ENCODE measurements at regions not wholly inside any gene's neighbourhood (a gene's known extent, or its start where the extent isn't known, plus 50 kb on each side); places are given as distances from the start of the nearest gene placed in this dataset.

DNA sequence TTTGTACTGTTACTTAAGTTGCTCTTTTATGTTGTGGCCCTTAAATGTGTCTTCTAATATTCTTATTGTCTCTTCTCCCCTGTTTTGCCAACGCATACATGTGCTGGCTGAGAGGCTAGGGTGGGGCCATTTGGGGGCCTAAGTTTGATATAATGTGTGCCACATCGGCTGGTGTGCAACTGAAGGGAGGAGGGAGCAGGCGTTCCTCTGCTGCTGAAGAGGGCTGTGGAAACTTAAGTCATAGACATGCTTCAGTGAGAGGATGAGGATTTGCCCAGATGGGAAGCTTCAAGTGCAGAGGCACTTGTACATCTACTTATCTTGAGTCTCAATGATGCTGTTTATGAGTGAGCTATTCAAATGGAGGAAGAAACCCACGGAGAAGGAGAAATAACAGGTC, 630.6 kb downstream of the LMO4 start:
- H3K27ac ChIP-seq = no peak overlapping the region
- no peak for DNase-seq (ENCODE audit: low spot score in 2 of 2)
- H3K9me3 ChIP-seq = no peaks in the 10 kb centered on the region
- peaks cover 5 to 7% of the 10 kb centered on the region in 2 donors for H3K4me1 ChIP-seq
- H3K27me3 ChIP-seq = no peaks in the 10 kb centered on the region
- no peak for TF ChIP-seq CTCF (IDR thresholded peaks at IDR 0.05)
- H3K36me3 ChIP-seq = no peaks in the 10 kb centered on the region
- intact Hi-C loops (cut with DNase I) = loop anchor here (5.0 to 10.0 kb wide), 5 partner anchors 277 to 1564 kb away; partner anchors contain the start of gene ODF2L
- no peak overlapping the region for H3K4me3 ChIP-seq

DNA sequence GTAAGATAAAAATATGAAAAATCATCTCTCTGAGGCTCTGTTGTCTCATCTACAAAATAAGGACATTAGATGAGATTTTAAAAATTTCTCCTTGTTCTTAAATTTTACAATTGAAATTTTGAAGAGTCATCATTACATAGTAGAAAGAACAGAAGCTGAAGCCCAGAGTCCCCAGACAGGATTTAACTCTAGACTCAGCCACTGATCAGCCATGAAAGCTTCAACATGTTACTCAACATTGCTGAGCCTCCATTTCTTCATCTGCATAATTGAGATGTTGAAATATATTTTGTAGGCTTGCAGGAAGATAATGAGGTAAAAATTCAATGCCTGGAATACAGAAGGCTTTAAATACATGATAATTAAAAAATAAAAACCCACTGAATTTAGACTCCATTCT, 633.3 kb downstream of the LMO4 start:
- intact Hi-C loops (cut with DNase I) = no loop called here
- no peak for TF ChIP-seq CTCF (IDR thresholded peaks at IDR 0.05)

DNA sequence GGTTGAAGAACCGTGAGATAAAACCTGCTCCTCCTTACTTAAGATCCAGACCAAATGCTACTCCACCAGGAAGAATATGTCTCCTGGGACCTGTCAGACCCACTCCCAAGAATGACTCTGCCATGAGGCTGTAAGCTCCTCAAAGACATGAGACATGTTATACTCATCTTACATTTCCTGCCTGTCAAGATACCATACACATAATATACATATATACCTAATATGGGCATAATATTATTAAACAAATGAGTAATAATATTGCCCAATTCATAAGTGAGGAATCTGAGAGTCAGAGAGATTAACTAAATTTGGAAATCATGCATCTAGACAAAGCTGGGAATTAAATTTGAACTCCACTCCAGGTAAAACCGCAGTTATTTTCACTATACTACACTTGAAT, 634.9 kb downstream of the LMO4 start:
- intact Hi-C loops (cut with DNase I) = no loop called here
- Histone ChIP-seq H3K4me1 (peaks cover 2 to 5% of the 10 kb centered on the region in 2 donors), H3K27ac (no peak overlapping the region), H3K27me3 (no peaks in the 10 kb centered on the region), H3K9me3 (no peaks in the 10 kb centered on the region), H3K36me3 (no peaks in the 10 kb centered on the region), H3K4me3 (no peak overlapping the region)
- DNase-seq (ENCODE audit: low spot score in 2 of 2) = no peak
- TF ChIP-seq CTCF (IDR thresholded peaks at IDR 0.05) = no peak

More for the DNA sequence above, 633.3 kb downstream of the LMO4 start:
- peaks cover 0 to 5% of the 10 kb centered on the region in 2 donors for H3K4me1 ChIP-seq
- H3K36me3 ChIP-seq = no peaks in the 10 kb centered on the region
- H3K9me3 ChIP-seq = no peaks in the 10 kb centered on the region
- H3K4me3 ChIP-seq = no peak overlapping the region
- no peaks in the 10 kb centered on the region for H3K27me3 ChIP-seq
- DNase-seq (ENCODE audit: low spot score in 2 of 2) = no peak
- H3K27ac ChIP-seq = no peak overlapping the region

- intact Hi-C loops (cut with DNase I) = no loop called here
- DNase-seq (ENCODE audit: low spot score in 2 of 2) = no peak
- Histone ChIP-seq H3K27ac (no peak overlapping the region), H3K36me3 (no peaks in the 10 kb centered on the region), H3K9me3 (no peaks in the 10 kb centered on the region), H3K27me3 (no peaks in the 10 kb centered on the region), H3K4me1 (peaks cover 7 to 8% of the 10 kb centered on the region in 2 donors), H3K4me3 (no peak overlapping the region)
- TF ChIP-seq CTCF (IDR thresholded peaks at IDR 0.05) = no peak
Observed at GRCh38 chr1:87965193-87965592, 636.5 kb downstream of the LMO4 start.

DNA sequence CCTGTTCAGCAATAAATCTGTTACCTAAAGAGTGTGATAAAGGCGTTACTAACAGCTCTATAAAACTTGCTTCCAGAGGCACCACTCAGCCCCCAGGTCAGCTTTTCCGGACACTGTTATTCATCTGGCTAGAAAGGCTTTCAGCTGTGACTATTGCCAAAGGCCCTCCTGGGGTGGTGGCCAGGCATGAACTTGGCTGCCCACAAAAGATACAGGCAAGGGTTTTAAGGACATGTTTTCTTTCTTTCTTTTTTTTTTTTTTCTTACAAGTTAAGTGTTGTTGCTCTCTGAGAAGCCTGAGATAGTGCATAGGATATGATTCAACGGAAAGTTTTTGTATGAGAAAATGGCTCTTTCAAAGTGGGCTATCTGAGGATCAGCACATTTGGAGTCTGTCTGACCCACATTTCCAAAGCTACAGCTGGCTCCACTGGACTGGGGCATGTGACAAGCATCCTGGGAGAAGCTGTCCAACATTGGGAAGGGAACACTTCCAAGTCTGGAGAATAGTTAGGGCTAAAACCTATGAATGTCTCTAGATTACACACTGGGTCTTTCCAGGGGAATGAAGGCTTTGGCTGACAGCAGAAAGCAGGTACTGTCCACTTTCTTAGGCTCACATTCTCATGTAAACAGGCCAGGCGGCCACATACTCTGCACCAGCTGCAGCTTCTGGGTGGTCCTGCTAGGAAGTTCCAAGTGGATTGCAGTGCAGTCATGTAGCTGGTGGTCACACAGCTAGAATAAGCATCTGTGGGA, 639.7 kb downstream of the LMO4 start:
- DNase-seq (ENCODE audit: low spot score in 2 of 2) = peak in 1 of 2 donors; percentile 82
- Histone ChIP-seq H3K4me3 (no peak overlapping the region), H3K4me1 (peaks cover 7 to 8% of the 10 kb centered on the region in 2 donors), H3K27ac (peak overlapping the region; percentile 29 to 74), H3K36me3 (no peaks in the 10 kb centered on the region), H3K9me3 (no peaks in the 10 kb centered on the region), H3K27me3 (no peaks in the 10 kb centered on the region)
- intact Hi-C loops (cut with DNase I) = no loop called here
- TF ChIP-seq CTCF (IDR thresholded peaks at IDR 0.05) = no peak

Data from ascending aorta (tissue), 2 donors.